ENCODE measurements at regions not wholly inside any gene's neighbourhood (a gene's known extent, or its start where the extent isn't known, plus 50 kb on each side); places are given as distances from the start of the nearest gene placed in this dataset.

DNA sequence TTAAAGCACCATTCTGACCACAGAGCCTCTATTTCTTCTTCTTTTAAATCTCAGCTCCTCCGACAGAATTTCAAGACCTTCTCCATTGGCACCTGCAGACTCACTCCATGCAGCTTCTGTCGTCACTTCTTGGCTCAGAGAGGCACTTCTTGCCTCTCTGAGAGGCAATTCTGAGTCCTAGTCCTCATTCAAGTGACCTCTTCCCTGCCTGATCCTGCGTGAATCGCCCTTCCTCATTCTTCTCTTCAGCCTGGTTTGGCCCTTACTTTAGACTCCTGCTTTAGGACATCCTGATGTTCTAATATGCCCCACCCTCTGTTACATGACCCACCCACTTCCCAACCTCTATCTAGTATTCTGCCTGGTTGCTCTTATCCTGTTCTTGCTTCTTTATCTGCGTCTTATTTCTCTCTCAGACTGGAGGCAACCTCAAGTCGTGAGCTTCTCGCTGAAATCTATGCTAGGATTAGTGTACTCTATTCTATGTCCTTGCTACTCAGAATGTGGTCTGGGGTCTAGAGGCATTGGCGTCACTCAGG, 55.6 kb upstream of the CISTR start (continued):
- TF ChIP-seq KDM5A (IDR thresholded peaks at IDR 0.05; ENCODE audit: low read length) (no peak), CHD2 (IDR thresholded peaks at IDR 0.05; ENCODE audit: low read length) (no peak)

Data from H1 (cell line).